ENCODE measurements at regions not wholly inside any gene's neighbourhood (a gene's known extent, or its start where the extent isn't known, plus 50 kb on each side); places are given as distances from the start of the nearest gene placed in this dataset.

DNA sequence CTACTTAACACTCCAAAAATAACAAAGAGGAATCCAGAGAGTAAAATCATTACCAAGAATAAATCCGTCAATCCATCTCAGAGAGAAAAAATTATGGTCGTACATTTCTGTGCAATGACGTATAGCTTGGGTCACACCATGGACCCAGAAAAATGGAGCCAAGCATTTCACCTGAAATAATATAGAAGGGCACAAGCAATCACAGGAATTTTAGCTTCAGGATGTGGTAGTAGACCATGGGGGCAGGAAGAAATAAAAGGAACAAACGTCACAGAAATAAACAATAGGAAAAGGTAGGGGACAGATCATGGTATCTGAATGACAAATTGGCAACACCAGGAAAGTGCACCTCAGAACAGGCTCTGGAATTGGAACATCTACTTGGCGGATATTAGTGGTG is 231.0 kb downstream of the PLK2 start:
- TF ChIP-seq, protein P1, sequence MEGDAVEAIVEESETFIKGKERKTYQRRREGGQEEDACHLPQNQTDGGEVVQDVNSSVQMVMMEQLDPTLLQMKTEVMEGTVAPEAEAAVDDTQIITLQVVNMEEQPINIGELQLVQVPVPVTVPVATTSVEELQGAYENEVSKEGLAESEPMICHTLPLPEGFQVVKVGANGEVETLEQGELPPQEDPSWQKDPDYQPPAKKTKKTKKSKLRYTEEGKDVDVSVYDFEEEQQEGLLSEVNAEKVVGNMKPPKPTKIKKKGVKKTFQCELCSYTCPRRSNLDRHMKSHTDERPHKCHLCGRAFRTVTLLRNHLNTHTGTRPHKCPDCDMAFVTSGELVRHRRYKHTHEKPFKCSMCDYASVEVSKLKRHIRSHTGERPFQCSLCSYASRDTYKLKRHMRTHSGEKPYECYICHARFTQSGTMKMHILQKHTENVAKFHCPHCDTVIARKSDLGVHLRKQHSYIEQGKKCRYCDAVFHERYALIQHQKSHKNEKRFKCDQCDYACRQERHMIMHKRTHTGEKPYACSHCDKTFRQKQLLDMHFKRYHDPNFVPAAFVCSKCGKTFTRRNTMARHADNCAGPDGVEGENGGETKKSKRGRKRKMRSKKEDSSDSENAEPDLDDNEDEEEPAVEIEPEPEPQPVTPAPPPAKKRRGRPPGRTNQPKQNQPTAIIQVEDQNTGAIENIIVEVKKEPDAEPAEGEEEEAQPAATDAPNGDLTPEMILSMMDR (IDR thresholded peaks at IDR 0.05 in 4 of 5, conservative IDR thresholded peaks at IDR 0.05 in 1 of 5) = no peak
- TF ChIP-seq POLR2A (IDR thresholded peaks at IDR 0.05) = no peak
